ENCODE measurements at regions not wholly inside any gene's neighbourhood (a gene's known extent, or its start where the extent isn't known, plus 50 kb on each side); places are given as distances from the start of the nearest gene placed in this dataset.
A peak's percentile ranks its signal among the peaks of the same experiment; 100 is the strongest.

- no peaks in the 10 kb centered on the region for H3K9me2 ChIP-seq (replicated peaks; ENCODE audit: insufficient read depth)
- H3K4me2 ChIP-seq = no peak overlapping the region
- H3K4me1 ChIP-seq (ENCODE audit: insufficient read depth) = no peaks in the 10 kb centered on the region
- no peak overlapping the region for H3K4me3 ChIP-seq
- no peak overlapping the region for H3K27ac ChIP-seq
- no peaks in the 10 kb centered on the region for H3K36me3 ChIP-seq (replicated peaks; ENCODE audit: insufficient read depth, low read depth)
- TF ChIP-seq EZH2phosphoT487 (IDR thresholded peaks at IDR 0.05; ENCODE audit: low read depth, severe bottlenecking, unreplicated experiment) (no peak), EZH2 (IDR thresholded peaks at IDR 0.05; ENCODE audit: borderline replicate concordance) (no peak), CTCF (IDR thresholded peaks at IDR 0.05; ENCODE audit: poor library complexity) (no peak)
- no peaks in the 10 kb centered on the region for H3K9me3 ChIP-seq (ENCODE audit: low read depth)
- no peaks in the 10 kb centered on the region for H3K27me3 ChIP-seq
- no peak for DNase-seq (ENCODE audit: low spot score)
- H2AFZ ChIP-seq = no peak overlapping the region
- H4K20me1 ChIP-seq (ENCODE audit: insufficient read depth, poor library complexity, severe bottlenecking) = no peaks in the 10 kb centered on the region
- no peaks in the 10 kb centered on the region for H3K79me2 ChIP-seq
- 80% methylated on average over 2 of the region's 2 CpGs for WGBS (ENCODE audit: low lambda C conversion rate, missing lambda C conversion rate)
These were observed 594.3 kb upstream of the ADGRL3 start for GRCh38 chr4:60605646-60606354.

- Histone ChIP-seq H3K36me3 (replicated peaks; ENCODE audit: insufficient read depth, low read depth) (no peaks in the 10 kb centered on the region), H3K27me3 (no peaks in the 10 kb centered on the region), H2AFZ (no peak overlapping the region), H3K4me1 (ENCODE audit: insufficient read depth) (no peaks in the 10 kb centered on the region), H4K20me1 (ENCODE audit: insufficient read depth, poor library complexity, severe bottlenecking) (no peaks in the 10 kb centered on the region), H3K79me2 (no peaks in the 10 kb centered on the region), H3K9me3 (ENCODE audit: low read depth) (no peaks in the 10 kb centered on the region), H3K27ac (no peak overlapping the region), H3K4me3 (no peak overlapping the region), H3K4me2 (no peak overlapping the region), H3K9me2 (replicated peaks; ENCODE audit: insufficient read depth) (no peaks in the 10 kb centered on the region)
- TF ChIP-seq CTCF (IDR thresholded peaks at IDR 0.05; ENCODE audit: poor library complexity) = no peak
- no peak for TF ChIP-seq EZH2 (IDR thresholded peaks at IDR 0.05; ENCODE audit: borderline replicate concordance)
- TF ChIP-seq EZH2phosphoT487 (IDR thresholded peaks at IDR 0.05; ENCODE audit: low read depth, severe bottlenecking, unreplicated experiment) = no peak
- peak; percentile 10 for DNase-seq (ENCODE audit: low spot score)
- 77% methylated on average over 9 of the region's 9 CpGs for WGBS (ENCODE audit: low lambda C conversion rate, missing lambda C conversion rate)
These were observed 588.2 kb upstream of the ADGRL3 start for GRCh38 chr4:60611762-60612496.

GRCh38 chr4:60617731-60618130 lies 582.4 kb upstream of the ADGRL3 start:
- no peak overlapping the region for H2AFZ ChIP-seq
- no peaks in the 10 kb centered on the region for H3K4me1 ChIP-seq (ENCODE audit: insufficient read depth)
- no peak overlapping the region for H3K27ac ChIP-seq
- TF ChIP-seq EZH2 (IDR thresholded peaks at IDR 0.05; ENCODE audit: borderline replicate concordance) = no peak
- TF ChIP-seq CTCF (IDR thresholded peaks at IDR 0.05; ENCODE audit: poor library complexity) = no peak
- no peak for TF ChIP-seq EZH2phosphoT487 (IDR thresholded peaks at IDR 0.05; ENCODE audit: low read depth, severe bottlenecking, unreplicated experiment)
- no peaks in the 10 kb centered on the region for H3K9me3 ChIP-seq (ENCODE audit: low read depth)
- H3K4me2 ChIP-seq = no peak overlapping the region
- DNase-seq (ENCODE audit: low spot score) = no peak
- no peaks in the 10 kb centered on the region for H3K27me3 ChIP-seq
- no peaks in the 10 kb centered on the region for H3K79me2 ChIP-seq
- H3K9me2 ChIP-seq (replicated peaks; ENCODE audit: insufficient read depth) = no peaks in the 10 kb centered on the region
- H3K4me3 ChIP-seq = no peak overlapping the region
- no peaks in the 10 kb centered on the region for H4K20me1 ChIP-seq (ENCODE audit: insufficient read depth, poor library complexity, severe bottlenecking)
- 98% methylated on average over 4 of the region's 4 CpGs for WGBS (ENCODE audit: low lambda C conversion rate, missing lambda C conversion rate)
- no peaks in the 10 kb centered on the region for H3K36me3 ChIP-seq (replicated peaks; ENCODE audit: insufficient read depth, low read depth)

All from hepatocyte (in vitro differentiated cells).